ENCODE measurements at regions not wholly inside any gene's neighbourhood (a gene's known extent, or its start where the extent isn't known, plus 50 kb on each side); places are given as distances from the start of the nearest gene placed in this dataset.

DNA sequence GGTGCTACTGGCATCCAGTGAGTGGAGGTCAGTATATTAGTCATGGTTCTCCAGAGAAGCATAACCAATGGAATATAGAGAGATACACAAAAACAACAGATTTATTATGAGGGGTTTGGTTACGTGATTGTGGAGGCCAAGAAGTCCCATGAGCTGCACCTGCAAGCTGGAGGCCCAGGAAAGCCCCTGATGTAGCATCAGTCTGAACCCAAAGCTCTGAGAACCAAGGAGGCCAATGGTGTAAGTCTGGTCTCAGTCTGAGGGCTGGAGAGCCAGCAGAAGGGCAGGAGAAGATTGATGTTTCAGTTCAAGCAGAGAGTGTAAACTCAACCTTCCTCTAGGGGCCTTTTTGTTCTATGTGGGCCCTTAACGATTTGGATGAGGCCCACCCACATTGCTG, 144.1 kb downstream of the KLF13 start:
- no peak for DNase-seq
- intact Hi-C loops (cut with micrococcal nuclease): no loop called here
- ATAC-seq: no peak

- intact Hi-C loops (cut with micrococcal nuclease): no loop called here
- DNase-seq: no peak
- ATAC-seq: peak; percentile 74
Observed at GRCh38 chr15:31471731-31472430, 145.2 kb downstream of the KLF13 start.

GRCh38 chr15:31472636-31473384, 146.2 kb downstream of the KLF13 start:
- DNase-seq (no peak), ATAC-seq (peak; percentile 80)
- intact Hi-C loops (cut with micrococcal nuclease): no loop called here

DNA sequence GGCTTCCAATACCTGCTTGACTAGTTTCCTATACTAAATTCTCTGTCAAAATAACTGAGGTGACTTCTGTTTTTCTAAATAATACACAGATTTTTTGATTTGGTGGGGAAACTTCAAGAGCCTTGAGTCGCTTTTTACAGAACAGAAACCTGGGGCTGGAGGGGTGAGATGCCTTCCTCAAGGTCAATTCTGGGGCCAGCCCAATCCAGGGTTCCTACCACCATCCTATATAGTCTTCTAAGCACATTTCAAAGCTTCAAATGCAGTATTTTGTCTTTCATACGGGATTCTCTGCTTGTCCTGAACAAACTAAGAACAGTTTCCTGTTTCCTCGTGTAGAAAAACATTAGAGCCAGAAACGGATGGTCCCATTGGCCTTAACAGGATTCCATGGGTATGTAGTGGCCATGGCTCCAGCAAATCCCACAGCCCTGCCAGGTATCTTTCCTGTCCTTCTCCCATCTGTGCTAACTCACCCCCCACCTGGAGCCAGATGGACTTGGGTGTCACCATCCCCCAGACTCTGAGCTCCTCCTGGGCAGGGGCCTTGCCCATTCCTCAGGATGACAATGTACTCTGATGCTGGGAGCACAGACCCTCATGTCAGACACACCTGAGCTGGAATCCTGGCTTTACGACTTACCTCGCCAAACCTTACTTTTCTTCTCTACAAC, 146.9 kb downstream of the KLF13 start:
- DNase-seq: no peak
- intact Hi-C loops (cut with micrococcal nuclease): no loop called here
- ATAC-seq: no peak

- intact Hi-C loops (cut with micrococcal nuclease): no loop called here
- DNase-seq: no peak
- ATAC-seq: no peak
Observed at GRCh38 chr15:31474059-31474868, 147.6 kb downstream of the KLF13 start.

GRCh38 chr15:31476236-31476810, 149.7 kb downstream of the KLF13 start:
- ATAC-seq (no peak), DNase-seq (no peak)
- intact Hi-C loops (cut with micrococcal nuclease): no loop called here

DNA sequence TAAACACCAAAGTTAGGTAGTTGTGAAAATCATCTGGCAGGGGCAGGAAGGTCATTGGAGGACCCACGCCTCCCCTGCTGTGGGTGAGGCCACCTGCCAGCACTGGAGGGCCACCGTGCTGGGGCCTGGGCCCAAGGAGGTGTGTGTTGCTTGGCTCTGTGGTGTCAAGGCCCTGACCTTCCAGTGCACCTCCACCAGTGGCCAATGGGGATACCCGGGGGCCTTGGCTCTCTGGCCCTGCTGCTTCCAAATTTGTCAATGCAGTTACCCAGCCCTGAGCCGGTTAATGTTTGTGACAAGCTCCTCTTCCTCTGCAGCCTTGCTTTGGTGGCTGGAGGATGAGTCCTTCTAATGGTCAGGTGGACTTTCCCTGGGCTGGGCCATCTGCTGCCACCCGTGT, 150.2 kb downstream of the KLF13 start:
- intact Hi-C loops (cut with micrococcal nuclease): no loop called here
- ATAC-seq: no peak
- no peak for DNase-seq

DNA sequence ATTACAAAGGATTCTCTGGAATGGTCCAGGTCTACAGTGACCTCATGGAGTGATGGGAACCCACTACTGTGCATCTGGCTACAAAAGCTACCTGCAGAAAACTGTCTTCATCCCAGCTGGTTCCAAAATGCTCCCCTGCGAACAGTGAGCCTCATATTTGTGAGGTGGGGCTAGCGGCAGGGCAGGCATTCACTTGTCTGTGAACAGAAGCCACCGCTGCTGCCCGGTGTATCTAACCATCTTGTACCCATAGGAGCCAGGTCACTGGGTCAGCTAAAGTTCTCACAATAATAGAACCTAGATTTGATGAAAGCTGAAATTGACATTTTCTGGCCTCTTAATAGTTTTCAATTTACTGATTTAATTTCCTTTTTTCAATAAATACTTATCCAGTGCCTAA, 150.7 kb downstream of the KLF13 start:
- DNase-seq (no peak), ATAC-seq (no peak)
- intact Hi-C loops (cut with micrococcal nuclease): no loop called here

DNA sequence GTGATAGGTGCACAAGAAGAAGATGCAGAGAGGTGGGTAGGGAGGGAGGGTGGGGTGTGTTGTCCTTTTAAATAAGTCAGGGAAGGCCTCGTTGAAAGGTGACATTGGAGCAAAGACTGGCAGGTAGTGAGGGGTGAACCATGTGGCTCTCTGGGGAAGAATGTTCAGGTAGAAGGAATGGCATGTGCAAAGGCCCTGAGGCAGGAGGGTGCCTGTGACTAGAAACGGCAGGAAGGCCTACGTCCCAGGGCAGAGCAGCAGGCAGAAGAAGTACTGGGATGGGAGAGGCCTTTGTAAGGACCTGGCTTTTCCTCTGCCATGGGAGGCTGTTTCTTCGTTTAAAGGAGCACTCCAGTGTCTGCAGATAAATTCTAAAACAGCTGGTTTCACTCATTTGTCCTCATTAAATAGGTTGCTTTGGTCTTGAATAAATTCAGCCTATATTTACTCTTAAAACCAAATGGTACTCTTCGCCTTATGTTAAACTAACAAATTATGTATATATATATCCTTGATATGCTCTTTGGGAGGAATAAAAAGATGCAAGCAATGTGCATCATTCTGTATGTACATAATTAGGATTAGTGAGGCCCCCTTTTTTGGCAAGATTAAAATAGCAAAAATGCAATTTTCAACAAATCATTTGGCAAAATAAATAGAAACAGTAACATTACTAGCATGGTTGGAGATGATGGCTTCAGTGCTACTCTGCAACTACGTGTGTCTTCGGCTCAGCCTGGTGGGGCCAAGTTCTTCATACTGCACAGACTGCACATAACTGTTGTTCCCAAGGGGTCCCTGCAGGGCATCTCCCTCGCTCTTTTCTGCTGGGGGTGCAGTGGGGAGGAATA, 151.4 kb downstream of the KLF13 start:
- DNase-seq: no peak
- no peak for ATAC-seq
- intact Hi-C loops (cut with micrococcal nuclease): no loop called here

- ATAC-seq: no peak
- intact Hi-C loops (cut with micrococcal nuclease): no loop called here
- DNase-seq: no peak
Observed at GRCh38 chr15:31478702-31479221, 152.1 kb downstream of the KLF13 start.

GRCh38 chr15:31480356-31481025, 153.9 kb downstream of the KLF13 start:
- DNase-seq (no peak), ATAC-seq (no peak)
- intact Hi-C loops (cut with micrococcal nuclease): loop anchor here (10.0 kb wide), 1 partner anchor 156 kb away; the partner anchor contains the start of gene KLF13

DNA sequence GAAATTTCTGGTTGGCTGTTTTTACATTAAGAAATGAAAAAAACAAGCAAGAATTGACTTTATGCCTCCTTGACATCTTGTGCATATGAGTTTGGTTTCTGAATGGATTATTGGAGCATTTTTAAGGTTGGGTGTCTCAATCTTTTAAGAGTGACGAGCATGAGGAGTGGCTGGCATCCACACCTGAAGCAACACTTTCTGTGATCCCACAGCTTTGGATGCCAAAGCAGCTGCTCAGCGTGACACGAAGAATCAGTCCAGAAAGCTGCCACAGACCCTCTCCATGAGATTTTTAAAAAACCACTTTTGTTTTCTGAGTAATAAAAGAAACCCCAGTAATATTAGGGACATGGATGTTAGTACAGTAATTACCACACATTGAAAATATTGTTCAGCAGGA, 154.5 kb downstream of the KLF13 start:
- ATAC-seq (no peak), DNase-seq (no peak)
- intact Hi-C loops (cut with micrococcal nuclease): loop anchor here (10.0 kb wide), 1 partner anchor 156 kb away; the partner anchor contains the start of gene KLF13

DNA sequence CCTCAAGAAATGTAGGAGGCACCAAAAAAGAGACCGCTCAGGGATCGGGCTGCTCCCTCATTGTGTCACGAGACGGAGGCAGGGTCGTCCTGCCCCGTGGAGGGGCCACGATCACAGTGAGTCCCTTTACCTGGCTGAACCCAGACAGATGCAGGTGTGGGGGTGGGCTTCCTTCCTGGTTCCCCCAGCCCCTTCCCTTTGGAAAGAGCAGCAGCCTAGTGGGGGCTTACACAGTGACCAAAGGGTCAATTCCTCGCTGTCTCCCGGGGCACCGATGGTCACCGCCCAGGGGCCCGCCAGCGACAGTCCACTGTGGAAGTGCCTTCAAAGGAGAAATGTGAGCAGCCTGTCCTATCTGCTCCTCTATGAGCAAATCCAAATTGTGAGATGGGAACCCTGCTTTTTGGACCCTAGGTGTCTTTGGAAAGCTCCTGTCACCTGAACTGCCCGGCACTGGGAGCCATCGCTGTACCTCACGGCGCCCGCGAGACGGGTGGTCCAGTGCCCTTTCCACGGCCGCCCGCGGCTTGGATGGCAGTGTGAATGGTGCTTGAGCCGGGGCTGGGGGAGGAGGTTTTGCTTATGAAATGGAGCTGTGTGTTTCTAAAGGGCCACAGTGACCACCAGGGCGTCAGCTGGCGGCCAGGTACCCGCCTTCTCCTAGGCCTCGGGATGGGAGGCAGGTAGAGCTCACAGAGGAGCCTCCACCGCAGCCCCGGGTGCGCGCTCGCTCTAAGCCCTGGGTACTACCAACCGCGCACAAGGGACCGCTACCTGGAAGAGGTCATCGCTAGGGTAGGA, 155.7 kb downstream of the KLF13 start:
- ATAC-seq (no peak), DNase-seq (no peak)
- intact Hi-C loops (cut with micrococcal nuclease): loop anchor here (10.0 kb wide), 1 partner anchor 158 kb away; the partner anchor contains the start of gene KLF13

- ATAC-seq (peak; percentile 30), DNase-seq (peak; percentile 44)
- intact Hi-C loops (cut with micrococcal nuclease): loop anchor here (10.0 kb wide), 1 partner anchor 159 kb away; the partner anchor contains the start of gene KLF13
Observed at GRCh38 chr15:31483053-31483985, 156.7 kb downstream of the KLF13 start.
